ENCODE measurements at regions not wholly inside any gene's neighbourhood (a gene's known extent, or its start where the extent isn't known, plus 50 kb on each side); places are given as distances from the start of the nearest gene placed in this dataset.
"Not testable (repeated sequence)": the region's sequence is repeated elsewhere in the genome, so short reads cannot be mapped to it uniquely, and the experiment has no call there.

DNA sequence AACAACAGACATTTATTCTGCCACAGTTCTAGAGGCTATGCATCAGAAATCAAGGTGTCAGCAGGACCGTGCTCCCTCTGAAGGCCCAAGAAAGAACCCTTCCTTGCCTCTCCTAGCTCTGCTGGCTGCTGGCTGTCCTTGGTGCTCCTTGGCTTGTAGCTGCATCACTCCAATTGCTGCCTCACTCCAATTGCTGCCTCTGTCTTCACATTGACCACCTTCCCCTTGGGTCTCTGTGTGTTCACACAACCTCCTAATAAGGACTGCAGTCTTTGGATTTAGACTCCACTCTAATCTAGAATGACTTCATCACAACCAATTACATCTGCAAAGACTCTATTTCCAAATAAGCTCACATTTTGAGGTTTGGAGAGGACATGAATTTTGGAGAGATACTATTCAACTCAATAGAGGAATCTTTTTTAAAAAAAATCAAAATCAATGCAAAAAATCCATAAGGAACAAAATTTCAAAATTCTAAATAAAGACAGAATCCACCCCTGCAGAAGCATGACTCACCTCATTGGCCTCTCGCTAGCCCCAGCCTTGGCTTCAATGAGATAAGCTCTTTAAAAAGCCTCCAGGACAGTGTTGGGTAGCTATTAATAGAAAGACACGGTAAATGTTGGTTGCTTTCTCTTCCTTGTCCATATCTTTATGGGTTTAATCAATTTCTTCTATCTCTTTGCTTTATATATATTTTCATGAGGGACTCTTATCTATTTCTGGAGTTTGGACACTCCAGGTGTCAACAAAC, 267.6 kb upstream of the MGAT5 start:
- DNase-seq: no peak

DNA sequence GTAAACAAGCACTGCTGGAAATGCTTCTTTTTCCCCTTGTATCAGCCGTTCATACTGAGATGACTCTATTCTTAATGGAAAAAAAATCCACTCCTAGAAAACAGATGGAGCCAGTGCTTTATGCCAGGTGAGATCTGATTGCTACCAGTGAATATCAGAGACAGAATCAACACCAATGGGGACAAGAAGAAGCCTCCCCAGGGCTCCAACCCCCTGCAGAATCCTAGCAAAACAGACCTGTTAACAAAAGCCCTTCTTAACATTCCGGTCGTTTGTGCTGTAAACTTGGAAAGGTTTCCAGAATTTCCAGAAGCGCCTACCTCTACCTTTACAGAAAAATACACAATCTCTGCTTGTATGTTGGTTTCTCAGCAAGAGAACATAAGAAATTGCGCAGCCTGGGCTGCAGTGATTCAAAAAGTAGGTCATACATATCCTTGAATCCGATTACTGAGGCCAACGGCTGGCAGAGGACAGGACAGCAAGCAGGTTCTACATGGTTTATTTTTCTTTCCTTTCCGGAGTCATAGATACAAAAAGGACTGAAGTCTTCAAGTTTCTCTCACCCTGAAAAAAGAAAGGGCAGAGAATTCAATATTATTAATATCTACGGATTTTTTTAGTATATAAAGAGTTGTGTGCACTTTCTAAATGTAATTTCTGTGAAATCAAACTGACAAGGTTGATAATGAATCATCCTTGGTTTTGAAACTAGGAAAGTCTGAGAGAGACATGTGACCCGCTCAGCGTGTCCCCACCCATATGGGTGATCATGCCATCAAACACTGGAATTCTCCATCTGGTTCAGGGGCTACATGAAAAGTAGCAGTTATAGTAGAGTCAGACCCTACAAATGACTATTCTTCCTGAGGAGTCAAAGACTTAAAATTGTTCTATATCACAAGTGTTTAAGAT, 266.7 kb upstream of the MGAT5 start:
- no peak for DNase-seq

DNA sequence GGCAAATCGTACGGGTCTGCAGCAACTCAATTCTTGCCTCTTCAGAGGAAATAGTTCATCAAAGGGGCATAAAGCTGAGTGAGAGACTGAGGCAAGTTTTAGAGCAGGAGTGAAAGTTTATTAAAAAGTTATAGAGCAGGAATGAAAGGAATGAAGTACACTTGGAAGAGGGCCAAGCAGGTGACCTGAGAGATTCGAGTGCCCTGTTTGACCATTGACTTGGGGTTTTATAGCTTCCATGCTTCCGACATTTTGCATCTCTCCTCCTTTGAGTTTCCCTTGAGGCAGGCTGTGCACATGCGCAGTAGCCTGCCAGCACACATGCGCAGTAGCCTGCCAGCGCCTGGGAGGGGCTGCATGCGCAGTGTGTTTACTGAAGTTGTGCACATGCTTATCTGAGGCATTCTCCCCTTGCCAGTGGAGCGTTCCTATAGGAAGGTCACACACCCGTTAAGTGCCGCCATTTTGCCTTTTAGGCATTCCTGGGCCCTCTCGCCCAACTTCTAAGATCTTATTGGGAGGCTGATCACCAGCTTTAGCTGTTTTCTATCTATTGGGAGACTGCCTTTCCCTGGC, 265.5 kb upstream of the MGAT5 start:
- DNase-seq: no peak

DNA sequence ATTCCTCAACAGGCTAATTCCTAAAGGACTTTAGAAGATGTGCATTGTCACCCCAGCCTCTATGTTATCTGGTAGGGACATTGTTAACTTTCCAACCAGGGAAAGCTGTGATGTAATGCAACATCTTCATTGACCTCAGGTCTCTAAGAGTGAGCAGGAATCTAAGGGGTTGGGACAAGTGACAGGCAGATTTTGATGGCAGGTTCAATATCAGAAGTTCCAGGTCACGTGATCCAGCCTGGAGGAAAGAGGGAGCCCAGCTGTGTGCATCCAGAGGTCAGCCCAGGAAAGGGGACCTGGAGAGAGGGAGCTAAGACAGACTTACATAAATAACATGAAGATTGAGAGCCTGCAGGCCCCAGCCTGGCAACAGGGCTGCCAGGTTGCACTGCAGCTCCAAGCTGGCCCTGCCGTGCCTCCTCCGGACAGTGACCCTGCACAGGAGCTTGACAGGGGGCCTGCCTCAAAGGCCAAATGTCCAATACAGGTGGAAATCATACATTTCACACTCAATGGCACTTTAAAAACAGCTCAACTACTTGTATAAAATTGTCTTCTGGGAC, 262.2 kb upstream of the MGAT5 start:
- no peak for DNase-seq

DNA sequence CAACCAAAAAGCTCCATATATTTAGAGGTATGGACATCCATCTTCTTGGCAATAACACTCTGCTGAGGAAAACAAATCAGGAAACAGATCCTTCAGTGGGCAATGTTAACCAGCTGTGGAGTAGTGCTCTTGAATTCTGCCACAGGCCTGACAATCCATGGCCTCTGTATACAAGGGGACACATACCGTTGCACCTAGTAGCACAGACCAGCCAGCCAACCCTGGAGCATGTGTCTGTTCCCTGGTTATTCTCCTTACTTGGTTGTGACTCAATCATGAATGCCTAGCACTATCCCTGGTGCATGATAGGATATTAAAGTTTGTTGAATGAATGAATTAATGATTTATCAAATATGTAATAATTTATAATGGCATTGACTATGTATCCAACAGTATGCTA, 261.4 kb upstream of the MGAT5 start:
- no peak for DNase-seq

DNA sequence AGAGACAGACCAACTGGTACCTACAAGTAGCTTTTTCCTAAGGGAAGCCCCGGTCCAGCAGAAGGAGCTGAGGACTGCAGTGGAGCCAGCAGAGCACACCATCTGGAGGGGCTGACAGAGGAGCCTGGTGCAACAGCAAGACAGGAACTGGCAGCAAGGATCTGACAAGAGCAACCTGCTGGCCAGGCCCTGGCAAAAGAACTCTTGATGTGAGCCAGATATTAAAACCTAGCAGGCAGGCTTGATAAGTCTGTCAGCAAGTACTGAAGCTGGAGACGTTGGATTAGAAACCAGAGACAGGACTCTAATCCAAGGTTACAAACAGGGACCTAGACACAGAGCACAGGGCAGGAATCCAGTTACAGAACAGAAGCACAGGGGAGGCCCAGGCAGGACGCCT, 260.7 kb upstream of the MGAT5 start:
- DNase-seq: no peak

DNA sequence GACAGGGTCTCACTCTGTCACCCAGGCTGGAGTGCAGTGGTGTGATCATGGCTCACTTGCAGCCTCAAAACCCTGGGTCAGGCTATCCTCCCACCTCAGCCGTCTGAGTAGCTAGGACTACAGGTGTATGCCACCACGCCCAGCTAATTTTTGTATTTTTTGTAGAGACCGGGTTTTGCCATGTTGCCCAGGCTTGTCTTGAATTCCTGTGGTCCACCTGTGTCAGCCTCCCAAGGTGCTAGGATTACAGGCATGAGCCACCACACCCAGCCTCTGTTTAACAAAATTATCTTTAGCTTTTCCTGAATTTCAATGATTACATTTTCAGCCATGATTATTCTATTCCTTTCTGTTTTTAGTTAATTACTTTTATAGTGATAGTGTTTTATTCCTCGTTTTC, 255.1 kb upstream of the MGAT5 start:
- not testable (repeated sequence) for DNase-seq

DNA sequence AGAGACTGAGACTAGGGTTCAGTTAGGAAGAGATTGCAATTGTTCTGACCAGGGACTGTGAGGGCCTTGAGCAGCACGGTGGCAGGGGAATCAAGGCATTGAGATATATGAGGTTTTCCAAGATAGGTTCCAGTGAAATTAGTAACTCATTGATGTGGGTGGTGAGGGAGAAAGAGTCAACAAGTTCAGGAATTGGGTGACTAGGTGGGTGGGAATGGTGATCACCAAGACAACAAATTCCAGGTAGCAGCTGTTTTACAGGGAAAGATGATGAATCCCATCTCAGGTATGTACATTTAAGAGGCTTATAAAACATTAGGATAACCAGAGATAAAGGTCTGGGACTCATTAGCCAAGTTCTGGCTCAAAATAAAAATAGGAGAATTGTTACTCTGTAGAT, 251.5 kb upstream of the MGAT5 start:
- DNase-seq: no peak

DNA sequence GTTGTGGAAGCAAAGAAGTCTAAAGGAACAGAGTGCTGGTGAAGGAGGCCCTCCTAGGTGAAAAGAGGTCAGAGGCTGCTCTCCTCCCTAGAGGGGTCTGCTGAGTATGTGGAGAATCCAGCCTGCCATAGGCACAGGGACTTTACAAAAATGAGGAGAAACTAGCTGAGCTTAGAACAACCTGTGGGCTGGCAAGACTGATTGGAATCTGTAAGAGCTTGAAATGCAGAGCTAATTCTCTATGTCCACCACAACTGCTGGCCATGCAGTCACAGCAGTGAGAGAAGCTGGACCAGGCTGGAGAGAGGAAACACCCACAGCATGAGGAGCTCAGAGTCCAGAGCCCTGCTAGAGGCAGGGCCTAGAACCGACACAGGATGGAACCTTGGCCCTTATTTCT, 251.0 kb upstream of the MGAT5 start:
- DNase-seq: no peak

DNA sequence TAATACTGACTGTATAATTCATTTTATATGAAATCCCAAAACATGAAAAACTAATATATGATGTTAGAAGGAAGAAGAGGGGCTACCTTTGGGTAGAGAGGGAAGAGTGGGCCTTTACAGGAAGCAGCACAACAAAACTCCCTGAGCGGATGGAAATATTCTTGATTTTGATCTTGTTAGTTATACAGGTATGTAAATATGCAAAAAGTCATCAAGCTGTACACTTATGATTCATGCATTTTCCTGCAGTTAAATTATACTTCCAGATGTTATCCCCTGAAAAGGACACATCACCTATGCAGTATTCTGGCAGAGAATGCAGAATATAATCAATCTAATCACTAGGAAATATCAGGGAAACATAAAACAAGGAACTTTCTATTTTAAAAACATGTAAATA, 249.4 kb upstream of the MGAT5 start:
- DNase-seq: no peak

DNA sequence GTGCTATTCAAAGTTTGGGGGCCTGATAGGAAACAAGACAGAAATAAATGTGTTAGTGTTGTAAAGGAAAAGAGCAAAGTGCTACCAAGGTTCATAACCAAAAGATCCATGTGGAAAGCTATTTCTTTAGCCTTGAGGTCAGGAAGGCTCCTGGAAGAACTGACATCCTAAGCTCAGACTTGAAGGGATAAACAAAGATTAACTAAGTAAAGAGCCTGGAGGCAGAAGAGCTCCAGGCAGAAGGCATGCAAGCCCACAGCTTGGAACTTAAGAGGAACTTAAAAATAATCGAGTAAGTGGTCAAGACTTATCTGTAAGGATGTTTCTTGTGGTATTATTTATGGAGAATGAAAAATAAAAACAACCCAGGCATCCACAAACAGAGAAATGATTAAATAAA, 245.0 kb upstream of the MGAT5 start:
- no peak for DNase-seq

DNA sequence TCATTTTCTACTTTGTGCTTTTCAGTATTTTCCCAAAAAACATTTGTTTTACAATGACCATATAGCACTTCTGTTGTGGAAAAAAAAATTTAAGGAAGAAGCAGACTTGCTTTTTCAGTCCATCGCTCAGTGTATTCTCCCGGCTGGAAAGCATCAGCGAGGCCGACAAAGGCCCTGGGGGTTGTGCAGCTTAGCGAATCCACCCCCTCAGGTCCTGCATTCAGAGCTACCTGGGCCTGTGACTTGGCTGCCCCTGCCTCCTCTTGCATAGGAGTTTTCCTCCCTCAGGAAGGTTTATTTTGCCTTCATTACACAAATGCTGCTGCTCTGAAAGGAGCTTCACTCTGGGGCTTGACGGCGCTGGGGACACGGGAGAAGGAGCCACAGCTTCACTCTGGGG, 244.4 kb upstream of the MGAT5 start:
- DNase-seq: no peak

DNA sequence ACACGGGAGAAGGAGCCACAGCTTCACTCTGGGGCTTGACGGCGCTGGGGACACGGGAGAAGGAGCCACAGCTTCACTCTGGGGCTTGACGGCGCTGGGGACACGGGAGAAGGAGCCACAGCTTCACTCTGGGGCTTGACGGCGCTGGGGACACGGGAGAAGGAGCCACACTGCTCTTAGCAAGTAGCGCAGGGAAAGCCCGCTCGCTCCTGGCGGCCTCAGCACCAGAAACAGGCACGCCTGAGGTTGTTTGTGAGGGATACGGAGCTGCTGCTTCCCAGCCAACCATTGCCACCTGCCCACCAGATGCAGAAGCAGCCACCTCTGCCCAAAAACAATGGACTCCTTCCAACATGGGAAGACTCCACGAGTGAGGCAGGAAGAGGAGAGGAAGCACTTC, 244.0 kb upstream of the MGAT5 start:
- DNase-seq: not testable (repeated sequence)

DNA sequence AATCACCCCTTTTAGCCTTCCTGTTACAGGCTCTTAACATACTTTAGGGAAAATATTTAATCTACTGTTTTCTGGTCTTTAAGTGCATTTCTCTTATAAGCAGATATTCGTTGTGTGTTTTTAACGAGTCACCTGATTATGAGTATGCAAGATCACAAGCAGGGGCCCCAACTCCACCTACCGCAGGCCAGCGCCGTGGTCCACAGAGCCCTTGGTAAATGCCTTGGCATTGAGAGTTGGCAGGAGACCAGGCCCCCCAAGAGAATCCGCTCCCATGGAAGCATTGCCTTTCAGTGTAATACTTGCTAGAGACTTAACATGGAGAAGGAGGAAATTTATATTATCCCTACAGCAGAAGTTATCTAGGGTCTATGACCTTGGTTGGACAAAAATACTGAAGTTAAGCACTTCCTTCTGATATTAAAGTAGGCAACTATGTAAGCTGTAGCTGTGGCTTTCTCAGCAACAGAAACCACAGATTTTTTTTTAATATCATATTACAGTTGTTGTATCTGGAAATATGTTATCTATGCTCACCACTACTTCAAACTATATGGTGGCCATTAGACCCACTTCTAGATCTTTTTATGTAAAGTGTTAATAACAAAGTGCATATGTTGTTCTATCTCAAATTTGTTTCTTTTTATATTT, 241.8 kb upstream of the MGAT5 start:
- no peak for DNase-seq

DNA sequence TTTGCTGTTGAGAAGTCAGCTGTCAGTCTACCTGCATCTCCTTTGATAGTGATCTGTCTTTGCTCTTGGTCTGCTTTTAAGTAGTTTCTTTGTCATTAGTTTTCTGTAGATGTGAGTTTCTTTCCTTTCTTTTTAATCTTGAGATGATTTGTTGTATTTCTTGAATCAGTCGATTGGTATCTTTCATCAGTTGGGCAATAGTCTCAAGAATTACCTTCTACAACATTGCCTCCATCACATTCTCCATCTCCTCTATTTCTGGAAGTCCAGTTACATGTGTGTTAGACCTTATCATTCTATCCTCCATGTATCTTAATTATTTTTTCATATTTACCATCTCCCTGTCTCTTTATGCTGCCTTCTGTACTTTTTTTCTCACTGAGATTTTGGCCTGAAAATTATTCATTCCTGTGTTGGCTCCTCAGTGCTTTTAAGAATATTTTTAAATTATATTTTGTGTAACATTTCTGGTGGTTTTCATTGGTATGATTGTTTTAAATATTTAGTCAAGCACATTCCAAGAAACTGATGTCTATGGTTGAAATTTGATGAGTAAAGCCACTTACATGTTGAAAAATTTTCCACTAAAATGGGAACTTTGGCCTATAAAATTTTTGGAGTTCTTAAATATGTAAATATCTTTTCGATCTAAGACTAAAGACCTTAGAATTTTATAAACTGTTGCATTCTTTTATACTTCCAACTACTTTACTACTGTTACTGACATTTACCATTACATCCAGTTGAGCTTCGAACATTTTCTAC, 239.5 kb upstream of the MGAT5 start:
- no peak for DNase-seq

DNA sequence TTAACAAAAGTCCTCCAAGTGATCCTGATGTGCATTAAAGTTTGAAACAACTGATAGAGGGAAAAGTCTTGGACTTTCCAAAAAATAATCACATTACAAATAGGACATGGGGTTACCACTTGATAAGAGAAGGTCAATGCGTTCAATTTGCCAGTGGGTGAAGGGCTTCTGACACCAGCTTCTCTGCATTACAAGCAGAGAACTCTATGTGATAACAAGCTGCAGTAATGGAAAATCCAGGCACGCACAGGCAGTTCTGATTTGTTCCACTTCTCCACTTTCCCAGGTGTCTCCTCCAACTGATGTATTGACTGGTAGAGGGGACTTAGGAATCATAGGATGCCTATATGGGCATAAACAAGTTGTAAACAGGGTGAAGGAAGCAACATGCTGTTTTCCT, 234.0 kb upstream of the MGAT5 start:
- DNase-seq: no peak

DNA sequence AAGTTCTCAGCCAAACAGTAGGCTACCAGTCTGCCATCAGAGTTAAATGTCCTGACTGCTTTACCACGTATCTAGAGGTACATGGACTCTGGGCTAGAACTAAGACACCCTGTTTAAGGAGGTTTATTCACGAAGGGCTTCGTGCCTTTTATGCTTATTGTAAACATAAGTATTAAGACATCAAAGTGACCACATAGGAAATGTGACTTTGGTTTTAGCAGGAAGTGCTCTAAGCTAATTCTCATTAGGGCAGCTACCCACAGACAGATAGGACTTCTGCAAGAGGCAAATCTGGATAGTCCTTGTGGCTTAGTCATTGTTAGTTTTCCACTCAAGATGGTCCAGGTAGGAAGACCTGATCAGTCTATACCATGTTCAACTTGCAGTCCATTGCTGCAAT, 233.3 kb upstream of the MGAT5 start:
- no peak for DNase-seq

DNA sequence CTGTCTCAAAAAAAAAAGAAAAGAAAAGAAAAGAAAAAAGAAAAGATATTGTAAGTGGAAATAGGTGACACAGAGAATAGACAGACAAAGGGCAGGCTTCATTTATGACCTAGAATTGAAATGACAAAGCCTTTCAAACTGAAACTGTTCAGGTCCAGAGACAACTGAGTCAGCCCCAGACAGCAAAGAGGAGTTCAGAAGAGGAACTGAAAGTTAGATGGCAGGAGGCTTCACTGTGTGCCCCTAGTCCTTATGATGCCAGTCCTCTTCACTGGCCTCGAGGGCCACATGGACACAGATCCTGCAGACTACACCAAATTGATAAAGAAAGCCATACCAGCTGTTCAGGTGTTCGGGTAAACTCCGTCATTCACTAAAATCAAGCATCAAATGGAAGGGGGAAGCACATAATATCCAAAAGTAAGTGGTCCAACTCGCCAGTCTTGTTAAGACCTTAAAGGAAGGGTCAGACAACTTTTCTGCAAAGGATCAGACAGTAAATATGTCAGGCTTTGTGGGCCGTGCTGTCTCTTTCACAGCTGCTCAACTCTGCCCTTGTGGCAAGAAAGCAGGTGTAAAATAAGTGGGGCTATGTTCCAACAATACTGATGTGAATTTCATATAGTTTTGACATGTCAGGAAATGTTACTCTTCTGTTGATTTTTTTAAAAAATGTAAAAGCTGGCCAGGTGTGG, 231.9 kb upstream of the MGAT5 start:
- DNase-seq: no peak

DNA sequence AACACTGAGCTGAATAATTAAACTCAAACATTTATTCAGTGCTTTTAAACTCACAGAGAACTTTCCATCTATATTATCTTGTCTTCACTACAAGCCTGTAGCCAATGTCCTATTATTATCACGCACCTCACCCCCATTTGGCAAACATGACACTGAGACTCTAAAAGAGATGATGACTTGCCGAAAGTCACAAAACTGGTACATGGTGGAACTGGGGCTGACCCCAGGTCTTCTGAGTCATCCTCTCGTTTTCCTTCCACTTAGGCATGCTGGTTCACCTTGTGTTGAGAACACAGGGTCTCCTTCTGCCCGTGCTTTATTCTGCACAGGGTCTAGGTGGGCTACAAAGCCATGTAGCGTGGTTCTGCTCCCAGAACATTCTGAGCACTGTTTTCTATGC, 230.0 kb upstream of the MGAT5 start:
- no peak for DNase-seq

DNA sequence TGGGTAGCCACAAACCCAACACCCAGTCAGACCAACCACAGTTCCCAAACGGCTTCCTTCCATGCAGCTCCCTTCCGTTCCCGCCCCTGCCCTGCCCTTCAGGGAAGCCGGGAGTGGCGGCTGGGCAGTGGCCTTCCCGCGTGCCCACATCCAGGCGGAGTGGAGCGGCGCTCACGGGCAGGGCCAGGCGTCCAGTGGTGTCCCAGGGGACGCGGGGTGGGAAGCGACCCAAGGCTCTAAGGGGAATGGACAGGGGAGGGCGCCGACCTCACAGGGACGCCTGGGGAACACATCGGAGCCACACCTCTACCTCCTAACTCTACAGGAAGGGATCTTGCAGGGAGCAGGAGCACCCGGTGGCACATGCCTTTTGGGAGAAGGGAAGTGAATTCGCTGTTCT, 225.9 kb upstream of the MGAT5 start:
- no peak for DNase-seq

DNA sequence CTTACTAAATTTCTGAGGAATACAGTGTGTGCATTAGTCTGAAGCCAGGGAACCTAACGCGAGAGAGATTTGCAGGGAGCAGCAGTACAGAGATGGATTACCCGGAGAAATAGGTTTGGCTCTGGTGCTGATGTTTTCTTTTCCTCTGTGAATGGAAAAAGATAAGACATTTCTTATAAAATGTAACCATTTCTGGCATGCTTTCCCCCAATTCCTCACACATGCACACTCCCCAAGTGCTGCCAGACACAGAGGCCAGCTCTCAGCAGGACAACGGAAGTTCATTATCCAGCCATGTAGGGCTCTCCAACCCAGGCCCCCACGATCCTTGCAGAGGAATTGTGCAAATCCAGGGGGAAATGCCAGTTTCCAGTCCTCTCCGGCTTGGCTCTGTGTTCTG, 224.5 kb upstream of the MGAT5 start:
- no peak for DNase-seq

DNA sequence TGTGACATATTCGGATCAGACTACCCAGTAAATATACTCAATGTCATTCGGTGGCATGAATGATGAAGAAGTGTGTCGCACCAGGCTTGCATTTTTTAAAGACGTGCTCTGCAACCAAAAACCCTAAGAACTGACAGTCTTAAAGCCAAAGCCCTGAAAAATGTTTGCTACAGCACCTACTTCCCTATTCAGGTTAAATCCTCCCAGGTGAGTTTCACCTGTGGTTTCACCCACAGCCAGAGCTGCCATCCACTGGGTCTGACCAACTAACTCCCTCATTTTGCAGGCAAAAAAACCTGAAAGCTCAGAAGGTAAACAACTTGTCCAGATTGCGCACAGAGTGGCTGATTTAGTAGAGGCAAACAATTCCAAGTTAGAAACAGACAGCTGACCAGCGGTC, 222.3 kb upstream of the MGAT5 start:
- DNase-seq: no peak
